GM23248 (cell line): ENCODE measurements at regions not wholly inside any gene's neighbourhood (a gene's known extent, or its start where the extent isn't known, plus 50 kb on each side); places are given as distances from the start of the nearest gene placed in this dataset.

Experiments used
- DNase-seq: peaks from one replicate; pipeline ENCODE4 v3.0.0-alpha.2; 2015
- H2AFZ ChIP-seq: fragments of 200-600 bp; sonication (generic); 2 replicates; pipeline ENCODE4 v1.6.1; 2016; ENCODE audit warnings: antibody characterized with exemption
- H3F3A ChIP-seq: fragments of 200-600 bp; sonication (generic); 2 replicates; pipeline ENCODE4 v1.6.1; 2016; ENCODE audit warnings: mild to moderate bottlenecking, antibody characterized with exemption, mixed run types; ENCODE audit not compliant: insufficient read depth
- H3K27ac ChIP-seq: fragments of 200-600 bp; sonication (generic); 2 replicates; pipeline ENCODE4 v1.5.1; 2016; ENCODE audit warnings: mild to moderate bottlenecking
- H3K27me3 ChIP-seq: fragments of 200-600 bp; sonication (generic); replicated peaks from 2 replicates; pipeline ENCODE4 v1.6.1; 2016; ENCODE audit warnings: mild to moderate bottlenecking; ENCODE audit not compliant: insufficient read depth
- H3K36me3 ChIP-seq: fragments of 200-600 bp; sonication (generic); 2 replicates; pipeline ENCODE4 v1.6.1; 2016; ENCODE audit warnings: low read depth, mild to moderate bottlenecking
- H3K4me1 ChIP-seq: fragments of 200-600 bp; sonication (generic); 2 replicates; pipeline ENCODE4 v1.6.1; 2016; ENCODE audit warnings: mild to moderate bottlenecking; ENCODE audit not compliant: insufficient read depth
- H3K4me2 ChIP-seq: fragments of 200-600 bp; sonication (generic); one replicate; pipeline ENCODE4 v1.6.1; 2016; ENCODE audit warnings: mild to moderate bottlenecking; ENCODE audit not compliant: unreplicated experiment
- H3K4me3 ChIP-seq: fragments of 200-600 bp; sonication (generic); 2 replicates; pipeline ENCODE4 v1.5.1; 2016; ENCODE audit warnings: mild to moderate bottlenecking
- H3K79me2 ChIP-seq: fragments of 200-600 bp; sonication (generic); 2 replicates; pipeline ENCODE4 v1.6.1; 2016; ENCODE audit warnings: mild to moderate bottlenecking; ENCODE audit not compliant: insufficient read depth
- H3K9ac ChIP-seq: fragments of 200-600 bp; sonication (generic); 2 replicates; pipeline ENCODE4 v1.6.1; 2016; ENCODE audit warnings: mild to moderate bottlenecking
- H3K9me2 ChIP-seq: fragments of 200-600 bp; sonication (generic); 2 replicates; pipeline ENCODE4 v1.6.1; 2016; ENCODE audit warnings: mixed run types, mild to moderate bottlenecking, moderate library complexity; ENCODE audit not compliant: insufficient read depth
- H3K9me3 ChIP-seq: fragments of 200-600 bp; sonication (generic); one replicate; pipeline ENCODE4 v1.6.1; 2017; ENCODE audit warnings: low read depth
- H4K20me1 ChIP-seq: fragments of 200-600 bp; sonication (generic); 2 replicates; pipeline ENCODE4 v1.6.0; 2016; ENCODE audit not compliant: insufficient read depth
- EZH2 ChIP-seq: fragments of 200-600 bp; sonication (generic); IDR thresholded peaks from 2 replicates; pipeline ENCODE4 v1.6.1; 2018; ENCODE audit warnings: antibody characterized with exemption, mild to moderate bottlenecking; ENCODE audit not compliant: insufficient read depth, poor library complexity, severe bottlenecking
- EZH2phosphoT487 ChIP-seq: fragments of 200-600 bp; sonication (generic); IDR thresholded peaks from 2 replicates; pipeline ENCODE4 v1.6.1; 2018; ENCODE audit warnings: antibody characterized with exemption, moderate library complexity, mild to moderate bottlenecking, low read depth; ENCODE audit not compliant: insufficient read depth
- WGBS, 2 experiments: methylation state at CpG; one replicate each; pipeline ENCODE4 v1.1.6; 2015 to 2017; ENCODE audit warnings: low lambda C conversion rate in 2 of 2, low coverage in 1 of 2; ENCODE audit errors: missing lambda C conversion rate in 2 of 2; 5-methylcytosine and 5-hydroxymethylcytosine counted together
- in situ Hi-C: fragments of 300-500 bp; cut with MboI; formaldehyde crosslinking; loops from 2 replicates; pipeline ENCODE4 v1.15.0; 2020

GRCh38 chr9:29637471-29638237, 2064.4 kb upstream of the C9orf72 start:
- no peaks in the 10 kb centered on the region for H3F3A ChIP-seq
- no peak overlapping the region for H2AFZ ChIP-seq
- no peaks in the 10 kb centered on the region for H3K36me3 ChIP-seq
- H3K27ac ChIP-seq, result no peak overlapping the region
- no peaks in the 10 kb centered on the region for H4K20me1 ChIP-seq
- TF ChIP-seq EZH2phosphoT487, result no peak
- TF ChIP-seq EZH2, result no peak
- no peak overlapping the region for H3K4me3 ChIP-seq
- H3K4me2 ChIP-seq, result no peak overlapping the region
- in situ Hi-C loops, result no loop called here
- H3K79me2 ChIP-seq, result no peaks in the 10 kb centered on the region
- WGBS, 2 experiments, result 35 to 43% methylated on average over 3 of the region's 3 CpGs
- H3K4me1 ChIP-seq, result no peaks in the 10 kb centered on the region
- H3K9ac ChIP-seq, result no peak overlapping the region
- no peaks in the 10 kb centered on the region for H3K27me3 ChIP-seq
- H3K9me3 ChIP-seq, result no peaks in the 10 kb centered on the region
- no peaks in the 10 kb centered on the region for H3K9me2 ChIP-seq
- DNase-seq, result no peak

GRCh38 chr9:29640507-29640906, 2067.2 kb upstream of the C9orf72 start:
- TF ChIP-seq EZH2 (no peak), EZH2phosphoT487 (no peak)
- H3K9ac ChIP-seq, result no peak overlapping the region
- no peaks in the 10 kb centered on the region for H4K20me1 ChIP-seq
- no peaks in the 10 kb centered on the region for H3K9me3 ChIP-seq
- in situ Hi-C loops, result no loop called here
- H3K4me3 ChIP-seq, result no peak overlapping the region
- no peaks in the 10 kb centered on the region for H3K27me3 ChIP-seq
- WGBS, 2 experiments, result 13 to 16% methylated on average over 2 of the region's 2 CpGs
- H3K79me2 ChIP-seq, result no peaks in the 10 kb centered on the region
- no peaks in the 10 kb centered on the region for H3K4me1 ChIP-seq
- no peak overlapping the region for H2AFZ ChIP-seq
- no peaks in the 10 kb centered on the region for H3K36me3 ChIP-seq
- no peaks in the 10 kb centered on the region for H3F3A ChIP-seq
- no peak for DNase-seq
- no peaks in the 10 kb centered on the region for H3K9me2 ChIP-seq
- H3K27ac ChIP-seq, result no peak overlapping the region
- H3K4me2 ChIP-seq, result no peak overlapping the region

GRCh38 chr9:29644514-29644913, 2071.2 kb upstream of the C9orf72 start:
- Histone ChIP-seq H3K4me3 (no peak overlapping the region), H3K36me3 (no peaks in the 10 kb centered on the region), H3K9me3 (no peaks in the 10 kb centered on the region), H3K9ac (no peak overlapping the region), H3K27me3 (no peaks in the 10 kb centered on the region), H3F3A (no peaks in the 10 kb centered on the region), H3K9me2 (no peaks in the 10 kb centered on the region), H2AFZ (no peak overlapping the region), H3K79me2 (no peaks in the 10 kb centered on the region), H3K27ac (no peak overlapping the region), H4K20me1 (no peaks in the 10 kb centered on the region), H3K4me2 (no peak overlapping the region), H3K4me1 (no peaks in the 10 kb centered on the region)
- in situ Hi-C loops, result no loop called here
- TF ChIP-seq EZH2 (no peak), EZH2phosphoT487 (no peak)
- DNase-seq, result no peak

GRCh38 chr9:29647451-29647850, 2074.2 kb upstream of the C9orf72 start:
- TF ChIP-seq EZH2 (no peak), EZH2phosphoT487 (no peak)
- Histone ChIP-seq H3K36me3 (no peaks in the 10 kb centered on the region), H3K9ac (no peak overlapping the region), H3K4me1 (no peaks in the 10 kb centered on the region), H3K9me3 (no peaks in the 10 kb centered on the region), H3K79me2 (no peaks in the 10 kb centered on the region), H3K4me3 (no peak overlapping the region), H3F3A (no peaks in the 10 kb centered on the region), H2AFZ (no peak overlapping the region), H3K27me3 (no peaks in the 10 kb centered on the region), H3K9me2 (no peaks in the 10 kb centered on the region), H3K27ac (no peak overlapping the region), H3K4me2 (no peak overlapping the region), H4K20me1 (no peaks in the 10 kb centered on the region)
- in situ Hi-C loops, result no loop called here
- no peak for DNase-seq

- no peak for DNase-seq
- Histone ChIP-seq H2AFZ (no peak overlapping the region), H3K27me3 (no peaks in the 10 kb centered on the region), H3K79me2 (no peaks in the 10 kb centered on the region), H3K27ac (no peak overlapping the region), H3F3A (no peaks in the 10 kb centered on the region), H3K4me1 (no peaks in the 10 kb centered on the region), H4K20me1 (no peaks in the 10 kb centered on the region), H3K9ac (no peak overlapping the region), H3K9me3 (no peaks in the 10 kb centered on the region), H3K36me3 (no peaks in the 10 kb centered on the region), H3K9me2 (no peaks in the 10 kb centered on the region), H3K4me3 (no peak overlapping the region), H3K4me2 (no peak overlapping the region)
- TF ChIP-seq EZH2phosphoT487 (no peak), EZH2 (no peak)
- in situ Hi-C loops, result no loop called here
Measured at GRCh38 chr9:29648132-29648531, 2074.9 kb upstream of the C9orf72 start.
